HCT116 (cell line): ENCODE measurements at regions not wholly inside any gene's neighbourhood (a gene's known extent, or its start where the extent isn't known, plus 50 kb on each side); places are given as distances from the start of the nearest gene placed in this dataset.

ENCODE experiments used
- ATAC-seq: fragments of 200-7000 bp; cut with Tn5 transposase; 2 replicates; pipeline ENCODE4 v1.9.1; 2020; ENCODE audit warnings: mild to moderate bottlenecking, moderate library complexity
- BruUV-seq: library from RNA; stranded (reverse); fragments of 400-500 nt; replicated peaks from 2 replicates; lab custom pipeline; 2021; lab: Mats Ljungman, UMichigan
- CTCF ChIA-PET: fragments of 300-600 bp; sonication (Branson Sonifier 250); formaldehyde crosslinking; loops from one replicate; lab custom pipeline; 2021; ENCODE audit warnings: antibody characterized with exemption; lab: Charles Lee
- POLR2A ChIA-PET: fragments of 300-600, 350-600 bp; sonication (Branson Sonifier 250); formaldehyde crosslinking; loops from one replicate; lab custom pipeline; 2021; ENCODE audit warnings: antibody characterized with exemption; lab: Charles Lee
- RAD21 ChIA-PET, 2 experiments: fragments of 300-600 bp; sonication (Branson Sonifier 250); formaldehyde crosslinking; loops; one replicate each; lab custom pipeline; 2023; ENCODE audit warnings: low total read pairs in 2 of 2; ENCODE audit not compliant: uncharacterized antibody in 2 of 2, unreplicated experiment in 2 of 2, low non-redundant PET in 1 of 2; lab: Charles Lee
- DNase-seq: peaks from one replicate; pipeline ENCODE4 v3.0.0-alpha.2; 2010; ENCODE audit warnings: low read depth, low spot score
- H2AFZ ChIP-seq: fragments of 200-600 bp; shearing (Covaris generic), sonication (generic); 2 replicates; pipeline ENCODE4 v1.6.1; 2017; ENCODE audit warnings: low read depth, mixed run types, mixed read lengths, antibody characterized with exemption, low read length; ENCODE audit not compliant: poor library complexity, severe bottlenecking
- H3K27ac ChIP-seq: 2 replicates; pipeline ENCODE4 v1.5.1; 2012; ENCODE audit warnings: low read depth, low read length
- H3K27me3 ChIP-seq: fragments of 200-600 bp; sonication (generic); 2 replicates; pipeline ENCODE4 v1.6.1; 2016; ENCODE audit warnings: mixed run types, low read length, mixed read lengths; ENCODE audit not compliant: insufficient read depth
- H3K36me3 ChIP-seq, 2 experiments: fragments of 200-500 bp in 1 of 2; fragments of 200-600 bp in 1 of 2; sonication (Bioruptor generic) in 1 of 2; sonication (generic) in 1 of 2; 2 replicates each; pipeline versions ENCODE4 v1.5.1 to v1.6.1; 2014 to 2016; ENCODE audit warnings: low read length in 2 of 2, inconsistent platforms in 1 of 2, mixed read lengths in 1 of 2, mixed run types in 1 of 2; ENCODE audit not compliant: insufficient read depth in 2 of 2, control insufficient read depth in 1 of 2
- H3K4me1 ChIP-seq, 2 experiments: fragments of 200-600 bp in 1 of 2; sonication (generic) in 1 of 2; 2 replicates each; pipeline versions ENCODE4 v1.5.1 to v1.6.1; 2012 to 2017; ENCODE audit warnings: low read length in 2 of 2, inconsistent platforms in 1 of 2, mild to moderate bottlenecking in 1 of 2, mixed read lengths in 1 of 2, mixed run types in 1 of 2, moderate library complexity in 1 of 2; ENCODE audit not compliant: insufficient read depth in 2 of 2, control insufficient read depth in 1 of 2
- H3K4me2 ChIP-seq: fragments of 200-600 bp; sonication (generic); 2 replicates; pipeline ENCODE4 v1.6.1; 2017; ENCODE audit warnings: mixed run types, low read length, mixed read lengths
- H3K4me3 ChIP-seq, 2 experiments: fragments of 200-600 bp in 1 of 2; sonication (generic) in 1 of 2; replicated peaks in 1 of 2; 2 replicates each; pipeline ENCODE4 v1.5.1; 2011 to 2016; ENCODE audit warnings: low read length in 2 of 2, control low read depth in 1 of 2, low read depth in 1 of 2, mild to moderate bottlenecking in 1 of 2, mixed read lengths in 1 of 2, mixed run types in 1 of 2
- H3K79me2 ChIP-seq: fragments of 200-600 bp; sonication (generic); 2 replicates; pipeline ENCODE4 v1.6.1; 2017; ENCODE audit warnings: mild to moderate bottlenecking, mixed run types, low read length, moderate library complexity, mixed read lengths; ENCODE audit not compliant: insufficient read depth
- H3K9ac ChIP-seq: fragments of 200-600 bp; sonication (generic); 2 replicates; pipeline ENCODE4 v1.6.1; 2016; ENCODE audit warnings: low read length, mixed read lengths
- H3K9me2 ChIP-seq: fragments of 200-600 bp; sonication (generic), shearing (Covaris generic); 2 replicates; pipeline ENCODE4 v1.6.1; 2017; ENCODE audit warnings: mixed run types, mild to moderate bottlenecking, moderate library complexity; ENCODE audit not compliant: insufficient read depth
- H3K9me3 ChIP-seq, 2 experiments: fragments of 200-500 bp in 1 of 2; fragments of 200-600 bp in 1 of 2; sonication (Bioruptor generic) in 1 of 2; sonication (generic) in 1 of 2; 2 replicates each; pipeline ENCODE4 v1.6.1; 2014 to 2017; ENCODE audit warnings: low read length in 2 of 2, mixed read lengths in 2 of 2, inconsistent platforms in 1 of 2, low read depth in 1 of 2, mild to moderate bottlenecking in 1 of 2, mixed run types in 1 of 2, moderate library complexity in 1 of 2; ENCODE audit not compliant: control insufficient read depth in 1 of 2, insufficient read depth in 1 of 2
- H4K20me1 ChIP-seq: fragments of 200-600 bp; sonication (generic), shearing (Covaris generic); 2 replicates; pipeline ENCODE4 v1.6.1; 2017; ENCODE audit warnings: mixed run types, mild to moderate bottlenecking, moderate library complexity; ENCODE audit not compliant: insufficient read depth
- ATF3 ChIP-seq: IDR thresholded peaks from 2 replicates; pipeline ENCODE4 v1.6.1; 2012
- CEBPB ChIP-seq: IDR thresholded peaks from 2 replicates; pipeline ENCODE4 v1.6.1; 2012; ENCODE audit warnings: low read depth
- CTCF ChIP-seq, 3 experiments: fragments of 200-600 bp in 1 of 3; sonication (generic) in 1 of 3; IDR thresholded peaks in 2 of 3; conservative IDR thresholded peaks in 1 of 3; 2 replicates each; pipeline ENCODE4 v1.5.1; 2012 to 2017; ENCODE audit warnings: low read depth in 2 of 3, low read length in 2 of 3, antibody characterized with exemption in 1 of 3, borderline replicate concordance in 1 of 3, control low read depth in 1 of 3, mild to moderate bottlenecking in 1 of 3, mixed read lengths in 1 of 3, mixed run types in 1 of 3, moderate library complexity in 1 of 3; ENCODE audit not compliant: insufficient read depth in 1 of 3
- EZH2phosphoT487 ChIP-seq: fragments of 200-600 bp; IDR thresholded peaks from 2 replicates; pipeline ENCODE4 v1.6.1; 2018; ENCODE audit warnings: antibody characterized with exemption, borderline replicate concordance
- FOSL1 ChIP-seq: IDR thresholded peaks from 2 replicates; pipeline ENCODE4 v1.6.1; 2012; ENCODE audit warnings: low read depth
- POLR2A ChIP-seq: IDR thresholded peaks from 2 replicates; pipeline ENCODE4 v1.7.0; 2011; ENCODE audit warnings: borderline replicate concordance; ENCODE audit not compliant: insufficient read depth, insufficient read length; ENCODE audit errors: extremely low read depth
- RAD21 ChIP-seq: IDR thresholded peaks from 2 replicates; pipeline ENCODE4 v1.6.1; 2012; ENCODE audit warnings: low read depth, mild to moderate bottlenecking
- TCF7L2 ChIP-seq: IDR thresholded peaks from 2 replicates; pipeline ENCODE4 v1.7.0; 2011; ENCODE audit warnings: borderline replicate concordance, inconsistent platforms; ENCODE audit not compliant: insufficient read depth, insufficient read length; ENCODE audit errors: extremely low read depth
- ZBTB33 ChIP-seq: IDR thresholded peaks from 2 replicates; pipeline ENCODE4 v1.6.1; 2011; ENCODE audit warnings: mild to moderate bottlenecking, low read length, moderate library complexity; ENCODE audit not compliant: insufficient replicate concordance; ENCODE audit errors: extremely low read depth
- ZNF274 ChIP-seq: fragments of 200-500 bp; sonication (Bioruptor generic); IDR thresholded peaks from 2 replicates; pipeline ENCODE4 v1.6.1; 2014; ENCODE audit warnings: mild to moderate bottlenecking, low read depth, low read length, inconsistent platforms
- intact Hi-C: fragments of 100-400 bp; cut with micrococcal nuclease; formaldehyde crosslinking; loops from 2 replicates; pipeline ENCODE4 v1.10.0; 2022

- intact Hi-C loops: no loop called here
- no peak overlapping the region for H3K27ac ChIP-seq
- CTCF ChIA-PET: no interaction called here
- no peaks in the 10 kb centered on the region for H4K20me1 ChIP-seq
- no peak overlapping the region for H3K4me2 ChIP-seq
- H3K4me3 ChIP-seq: no peak overlapping the region
- H3K36me3 ChIP-seq: no peaks in the 10 kb centered on the region
- H3K27me3 ChIP-seq: no peaks in the 10 kb centered on the region
- POLR2A ChIA-PET: no interaction called here
- H3K4me1 ChIP-seq: peaks cover 0 to 6% of the 10 kb centered on the region in 2 experiments; a peak in 1 of 4 replicates
- no TSS peak for BruUV-seq
- peaks cover 0 to 5% of the 10 kb centered on the region in 2 experiments; a peak in 1 of 4 replicates for H3K9me3 ChIP-seq
- no peak for DNase-seq
- H3K9me2 ChIP-seq: no peaks in the 10 kb centered on the region
- TF ChIP-seq EZH2phosphoT487 (no peak), POLR2A (no peak), ZNF274 (no peak), ZBTB33 (no peak), CTCF (IDR thresholded peaks at IDR 0.05 in 2 of 3, conservative IDR thresholded peaks at IDR 0.05 in 1 of 3; ENCODE audit: borderline replicate concordance in 1 of 3, insufficient read depth in 1 of 3, low read depth in 2 of 3, low read length in 2 of 3) (no peak), ATF3 (no peak), TCF7L2 (no peak), RAD21 (no peak), CEBPB (no peak), FOSL1 (no peak)
- no peak overlapping the region for H3K9ac ChIP-seq
- RAD21 ChIA-PET: no interaction called here
- ATAC-seq: no peak
- no peaks in the 10 kb centered on the region for H3K79me2 ChIP-seq
- no peak overlapping the region for H2AFZ ChIP-seq
These were observed 100.4 kb downstream of the TTC6 start for GRCh38 chr14:37695866-37696265.
